ENCODE measurements at regions not wholly inside any gene's neighbourhood (a gene's known extent, or its start where the extent isn't known, plus 50 kb on each side); places are given as distances from the start of the nearest gene placed in this dataset.

DNA sequence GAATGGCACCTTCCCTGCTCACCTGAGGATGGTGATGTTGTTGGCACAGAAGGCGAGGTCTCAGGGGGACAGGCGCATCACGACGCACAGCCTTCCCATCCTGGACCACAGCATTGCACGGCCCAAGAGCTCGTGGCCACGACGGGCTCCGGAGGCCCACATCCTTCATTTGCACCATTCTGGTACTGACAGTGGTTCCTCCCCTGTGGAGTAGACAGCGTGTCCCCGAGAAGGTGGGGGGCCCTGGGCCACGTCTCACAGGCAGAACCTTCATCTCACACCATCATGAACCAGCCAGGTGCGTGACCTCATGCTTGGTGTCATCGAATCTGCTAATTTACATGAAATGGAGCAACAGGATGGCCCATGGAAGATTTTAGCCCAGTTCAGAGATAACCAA is 180.0 kb downstream of the CTTN start:
- H3K9ac ChIP-seq (ENCODE audit: low read length): no peak overlapping the region
- no peak overlapping the region for H3K4me3 ChIP-seq (ENCODE audit: low read length)
- no peaks in the 10 kb centered on the region for H3K9me3 ChIP-seq (ENCODE audit: control insufficient read depth, low read length)
- H3K27me3 ChIP-seq (ENCODE audit: control insufficient read depth, insufficient read depth, low read length): no peaks in the 10 kb centered on the region
- no peaks in the 10 kb centered on the region for H3K4me1 ChIP-seq (ENCODE audit: control insufficient read depth, insufficient read depth, low read length)
- no peaks in the 10 kb centered on the region for H3K36me3 ChIP-seq (ENCODE audit: control insufficient read depth, insufficient read depth, low read length)

DNA sequence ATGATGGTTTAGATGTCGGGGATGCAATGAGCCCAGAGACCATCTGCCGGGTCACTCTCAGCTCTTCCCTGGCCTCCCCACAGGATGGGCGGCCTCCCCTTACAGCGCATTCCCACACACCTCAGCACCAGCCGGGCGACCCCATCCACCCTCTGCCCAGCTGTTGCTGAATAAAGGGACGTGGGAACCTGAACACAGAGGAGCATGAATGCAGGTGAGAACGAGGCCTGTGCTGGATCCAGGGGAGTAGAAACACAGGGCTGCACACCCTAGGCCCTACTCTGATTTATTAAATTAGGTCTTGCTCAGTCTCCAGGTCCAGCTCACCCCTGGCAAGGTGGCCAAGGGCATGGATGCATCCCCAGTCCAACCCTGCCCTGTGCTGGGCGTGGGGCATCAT is 180.5 kb downstream of the CTTN start:
- H3K27me3 ChIP-seq (ENCODE audit: control insufficient read depth, insufficient read depth, low read length): no peaks in the 10 kb centered on the region
- H3K9me3 ChIP-seq (ENCODE audit: control insufficient read depth, low read length): no peaks in the 10 kb centered on the region
- no peak overlapping the region for H3K4me3 ChIP-seq (ENCODE audit: low read length)
- H3K36me3 ChIP-seq (ENCODE audit: control insufficient read depth, insufficient read depth, low read length): no peaks in the 10 kb centered on the region
- no peak overlapping the region for H3K9ac ChIP-seq (ENCODE audit: low read length)
- no peaks in the 10 kb centered on the region for H3K4me1 ChIP-seq (ENCODE audit: control insufficient read depth, insufficient read depth, low read length)

DNA sequence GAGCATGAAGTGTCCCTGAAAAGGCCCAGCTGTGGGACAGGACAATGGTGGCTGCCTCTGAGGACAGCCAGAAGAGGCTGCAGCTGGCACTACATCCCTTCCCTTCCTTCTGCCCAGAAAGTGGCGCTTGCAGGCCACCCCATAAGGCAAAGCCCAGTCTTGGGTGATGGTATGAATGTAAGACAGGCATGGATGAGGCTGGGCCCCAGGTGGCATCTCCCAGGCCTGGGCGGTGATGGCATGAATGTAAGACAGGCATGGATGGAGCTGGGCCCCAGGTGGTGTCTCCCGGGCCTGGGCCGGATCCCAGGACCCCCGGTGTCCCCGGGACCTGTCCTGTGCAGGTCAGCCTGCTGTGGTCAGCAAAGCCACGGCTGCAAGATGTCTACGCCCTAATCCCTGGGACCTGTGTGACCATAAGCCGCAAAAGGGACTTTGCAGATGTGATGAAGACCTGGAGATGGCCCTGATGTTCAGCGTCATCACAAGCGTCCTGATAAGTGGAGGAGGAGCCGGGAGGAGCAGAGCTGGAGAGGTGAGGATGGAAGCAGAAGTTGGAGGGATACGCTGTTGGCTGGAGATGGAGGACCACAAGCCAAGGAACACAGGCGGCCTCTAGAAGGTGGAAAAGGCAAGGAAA is 181.1 kb downstream of the CTTN start:
- Histone ChIP-seq H3K36me3 (ENCODE audit: control insufficient read depth, insufficient read depth, low read length) (no peaks in the 10 kb centered on the region), H3K9ac (ENCODE audit: low read length) (no peak overlapping the region), H3K27me3 (ENCODE audit: control insufficient read depth, insufficient read depth, low read length) (no peaks in the 10 kb centered on the region)

DNA sequence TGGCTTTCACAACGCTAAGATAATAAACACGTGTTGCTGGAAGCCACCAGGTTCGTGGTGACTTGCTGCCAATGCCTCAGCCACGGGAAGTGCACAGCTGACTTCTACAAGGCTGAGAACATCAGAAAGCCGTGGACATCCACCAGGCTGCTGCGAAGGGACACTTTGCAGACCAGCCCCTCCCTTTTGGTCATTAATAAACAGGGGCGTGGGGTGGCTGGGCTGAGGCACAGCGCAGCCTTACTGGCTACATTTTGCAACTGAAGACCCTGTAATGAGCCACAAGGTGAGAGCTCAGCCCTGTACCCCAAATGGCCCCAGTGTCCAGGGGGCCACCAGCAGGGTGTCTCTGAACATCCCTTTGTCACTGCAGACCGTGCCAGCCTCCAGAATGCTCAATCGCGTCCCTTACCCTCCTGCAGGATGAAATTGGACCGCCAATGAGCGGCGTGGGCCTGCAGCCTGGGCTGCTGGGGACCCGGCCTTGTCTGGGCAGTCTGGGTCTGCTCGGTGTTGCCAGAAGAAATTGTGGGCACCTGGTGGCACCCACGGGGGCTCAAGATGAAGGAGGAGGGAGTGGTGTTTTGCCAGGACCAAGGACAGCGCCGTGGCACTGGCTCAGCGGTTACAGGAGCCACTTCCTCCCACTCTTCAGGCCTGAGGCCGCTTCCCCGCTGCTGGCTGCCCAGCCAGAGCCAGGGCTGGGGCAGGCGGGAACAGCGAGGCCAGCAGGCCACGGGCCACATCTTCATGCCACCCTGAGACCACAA is 181.9 kb downstream of the CTTN start:
- no peak overlapping the region for H3K9ac ChIP-seq (ENCODE audit: low read length)
- H3K9me3 ChIP-seq (ENCODE audit: control insufficient read depth, low read length): no peaks in the 10 kb centered on the region
- no peaks in the 10 kb centered on the region for H3K4me1 ChIP-seq (ENCODE audit: control insufficient read depth, insufficient read depth, low read length)

More for the DNA sequence above, 181.1 kb downstream of the CTTN start:
- H3K4me3 ChIP-seq (ENCODE audit: low read length): no peak overlapping the region
- H3K9me3 ChIP-seq (ENCODE audit: control insufficient read depth, low read length): no peaks in the 10 kb centered on the region
- H3K4me1 ChIP-seq (ENCODE audit: control insufficient read depth, insufficient read depth, low read length): no peaks in the 10 kb centered on the region

DNA sequence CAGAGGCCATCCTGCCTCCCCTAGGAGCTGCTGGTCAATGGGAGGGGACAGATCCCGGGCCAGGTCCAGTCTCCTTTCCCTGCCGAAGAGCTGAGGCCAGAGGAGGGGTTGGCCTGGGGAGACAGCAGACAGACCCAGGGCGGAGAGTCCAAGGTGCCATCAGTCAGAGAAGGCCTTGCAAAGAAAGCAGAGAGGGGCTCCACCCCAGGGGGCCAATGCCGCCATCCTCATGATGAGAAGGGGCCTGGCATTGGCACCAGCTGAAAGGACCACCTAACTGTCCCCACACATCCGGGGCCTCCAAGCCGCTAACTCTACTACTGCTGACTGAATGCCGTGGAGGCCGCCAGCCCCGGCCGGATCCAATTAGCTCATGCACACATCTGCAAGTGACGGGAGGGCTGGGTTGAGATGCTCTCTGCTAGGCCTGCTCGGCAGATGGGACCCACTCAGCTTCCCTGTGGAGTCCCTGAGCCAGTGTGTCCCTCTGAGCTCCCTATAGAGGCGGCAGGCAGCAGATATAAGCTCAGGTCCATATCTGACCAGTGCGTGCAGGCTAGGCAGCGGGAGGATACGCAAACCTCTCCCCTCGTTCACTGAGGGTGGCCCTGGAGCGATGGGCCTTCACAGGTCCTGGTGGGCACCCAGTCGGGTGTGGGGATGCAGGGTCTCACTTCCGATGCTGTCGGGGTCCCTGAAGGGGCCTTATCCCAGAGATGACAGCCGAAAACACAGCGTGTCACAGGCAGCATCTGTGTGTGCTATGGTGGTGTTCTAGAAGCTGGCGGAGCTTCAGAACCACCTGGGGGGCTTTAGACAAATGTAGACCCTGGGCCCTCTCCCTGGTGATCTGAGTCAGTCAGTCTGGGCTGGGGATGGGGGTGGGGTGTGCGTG is 183.9 kb downstream of the CTTN start:
- no peak overlapping the region for H3K4me3 ChIP-seq (ENCODE audit: low read length)
- no peak overlapping the region for H3K9ac ChIP-seq (ENCODE audit: low read length)
- H3K9me3 ChIP-seq (ENCODE audit: control insufficient read depth, low read length): no peaks in the 10 kb centered on the region
- H3K4me1 ChIP-seq (ENCODE audit: control insufficient read depth, insufficient read depth, low read length): no peaks in the 10 kb centered on the region
- no peaks in the 10 kb centered on the region for H3K36me3 ChIP-seq (ENCODE audit: control insufficient read depth, insufficient read depth, low read length)
- H3K27me3 ChIP-seq (ENCODE audit: control insufficient read depth, insufficient read depth, low read length): no peaks in the 10 kb centered on the region

More for the DNA sequence above, 181.9 kb downstream of the CTTN start:
- Histone ChIP-seq H3K4me3 (ENCODE audit: low read length) (no peak overlapping the region), H3K36me3 (ENCODE audit: control insufficient read depth, insufficient read depth, low read length) (no peaks in the 10 kb centered on the region), H3K27me3 (ENCODE audit: control insufficient read depth, insufficient read depth, low read length) (no peaks in the 10 kb centered on the region)

DNA sequence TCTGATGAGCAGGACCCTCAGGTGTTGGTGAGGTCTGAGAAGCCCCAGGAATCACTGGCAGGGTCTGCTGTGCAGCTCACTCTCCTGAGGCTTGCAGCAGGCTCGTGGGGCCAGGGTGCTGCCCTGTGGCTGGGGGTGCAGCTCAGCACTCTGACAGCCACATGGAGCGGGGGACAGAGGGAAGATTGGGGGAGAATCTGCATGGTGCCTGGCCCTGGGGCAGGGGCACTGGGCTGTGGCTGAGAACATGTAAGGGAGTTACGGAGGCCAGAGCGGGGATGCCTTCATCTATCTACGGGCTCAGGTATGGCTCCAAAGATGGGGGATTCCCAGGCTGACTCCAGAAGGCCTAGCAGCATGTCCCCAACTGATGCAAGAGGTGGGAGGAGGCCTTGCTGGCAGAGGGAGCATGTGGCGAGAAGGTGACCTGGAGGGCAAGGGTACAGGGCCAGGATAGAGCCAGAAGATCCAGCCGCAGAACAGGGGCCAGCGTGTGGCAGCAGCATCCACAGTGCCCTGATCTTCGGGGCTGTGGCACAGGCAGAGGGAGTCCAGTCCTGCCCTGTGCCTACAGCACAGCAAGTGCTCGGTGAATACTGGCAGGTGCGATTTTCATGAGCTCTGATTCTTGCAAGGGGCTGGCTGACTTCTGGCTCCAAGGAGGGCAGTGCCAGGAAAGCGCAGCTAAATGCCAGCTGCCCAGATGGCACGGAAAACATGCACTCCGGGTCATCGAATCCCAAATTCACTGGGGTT is 184.7 kb downstream of the CTTN start:
- Histone ChIP-seq H3K9me3 (ENCODE audit: control insufficient read depth, low read length) (no peaks in the 10 kb centered on the region), H3K4me1 (ENCODE audit: control insufficient read depth, insufficient read depth, low read length) (no peaks in the 10 kb centered on the region), H3K9ac (ENCODE audit: low read length) (no peak overlapping the region), H3K4me3 (ENCODE audit: low read length) (no peak overlapping the region), H3K27me3 (ENCODE audit: control insufficient read depth, insufficient read depth, low read length) (no peaks in the 10 kb centered on the region), H3K36me3 (ENCODE audit: control insufficient read depth, insufficient read depth, low read length) (no peaks in the 10 kb centered on the region)

DNA sequence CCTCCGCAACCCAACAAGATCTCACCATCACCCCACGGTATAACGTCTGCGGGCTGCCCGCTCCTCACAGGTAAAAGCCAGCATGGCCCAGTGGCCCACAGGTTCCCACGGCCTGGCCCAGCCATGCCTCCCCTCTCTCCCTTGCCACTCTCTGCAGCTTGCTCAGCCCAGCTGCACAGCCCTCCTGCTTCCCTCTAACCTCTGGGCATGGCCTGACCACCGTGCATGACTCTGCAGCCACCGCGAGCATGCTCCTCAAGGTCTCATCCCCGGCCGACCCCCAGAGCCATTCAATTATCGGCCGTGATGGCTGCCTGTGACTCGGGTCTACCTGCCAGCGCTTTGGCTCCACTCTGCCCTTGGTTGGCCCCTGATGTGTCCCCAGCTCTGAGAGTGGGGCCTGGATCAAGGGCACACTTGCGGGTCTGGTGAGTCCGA is 185.5 kb downstream of the CTTN start:
- Histone ChIP-seq H3K9me3 (ENCODE audit: control insufficient read depth, low read length) (no peaks in the 10 kb centered on the region), H3K4me1 (ENCODE audit: control insufficient read depth, insufficient read depth, low read length) (no peaks in the 10 kb centered on the region), H3K9ac (ENCODE audit: low read length) (no peak overlapping the region), H3K4me3 (ENCODE audit: low read length) (no peak overlapping the region), H3K27me3 (ENCODE audit: control insufficient read depth, insufficient read depth, low read length) (no peaks in the 10 kb centered on the region), H3K36me3 (ENCODE audit: control insufficient read depth, insufficient read depth, low read length) (no peaks in the 10 kb centered on the region)

DNA sequence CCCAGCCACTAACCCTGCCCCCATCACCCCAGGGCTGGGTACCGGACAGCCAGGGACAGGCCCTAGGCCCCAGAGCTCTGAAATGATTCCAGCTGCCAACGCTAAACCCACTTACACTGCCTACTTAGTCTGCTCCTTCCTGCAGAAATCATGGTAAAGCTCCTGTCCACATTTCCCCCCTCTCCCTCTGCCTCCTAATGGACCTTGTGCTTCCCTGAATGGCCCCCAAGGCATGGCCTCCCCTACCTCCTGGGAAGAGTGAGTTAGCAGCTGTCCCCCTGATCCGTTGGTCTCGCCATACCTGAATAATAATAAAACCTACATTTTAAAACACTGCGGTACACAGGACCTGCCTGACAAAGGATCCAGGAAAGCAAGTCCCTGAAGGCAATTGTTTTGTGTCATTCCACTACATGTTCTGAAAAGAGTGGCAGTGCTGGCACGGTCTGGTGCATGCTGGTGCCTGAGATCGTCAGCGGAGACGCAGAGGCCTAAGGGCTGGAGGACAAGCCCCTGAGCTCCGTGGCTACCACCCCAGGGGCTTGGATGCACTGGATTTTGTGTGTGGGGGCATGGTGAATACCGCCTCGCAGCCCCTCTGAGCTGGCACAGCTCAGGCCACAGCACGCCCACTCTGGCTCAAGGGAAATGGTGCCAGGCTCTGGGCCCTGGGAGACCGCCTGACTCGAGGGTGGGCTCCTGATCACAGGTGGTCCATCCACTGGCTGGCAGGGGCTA is 186.3 kb downstream of the CTTN start:
- H3K27me3 ChIP-seq (ENCODE audit: control insufficient read depth, insufficient read depth, low read length): no peaks in the 10 kb centered on the region
- H3K9ac ChIP-seq (ENCODE audit: low read length): no peak overlapping the region

DNA sequence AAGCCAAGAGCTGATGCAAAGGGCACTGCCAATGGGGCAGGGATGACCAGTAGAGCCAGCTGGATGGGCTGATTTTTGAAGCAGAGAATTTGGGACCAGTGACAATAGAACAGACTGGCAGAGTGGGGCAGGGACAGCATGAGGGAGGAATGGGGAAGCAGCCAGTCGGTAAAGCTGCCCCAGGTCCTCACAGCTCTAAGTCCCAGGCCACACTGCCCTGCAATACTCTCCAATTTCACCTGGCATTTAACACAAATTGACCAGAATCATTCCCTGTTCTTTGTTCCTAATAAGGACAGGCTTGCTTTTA is 186.9 kb downstream of the CTTN start:
- Histone ChIP-seq H3K4me1 (ENCODE audit: control insufficient read depth, insufficient read depth, low read length) (no peaks in the 10 kb centered on the region), H3K9me3 (ENCODE audit: control insufficient read depth, low read length) (no peaks in the 10 kb centered on the region), H3K36me3 (ENCODE audit: control insufficient read depth, insufficient read depth, low read length) (no peaks in the 10 kb centered on the region), H3K27me3 (ENCODE audit: control insufficient read depth, insufficient read depth, low read length) (no peaks in the 10 kb centered on the region), H3K4me3 (ENCODE audit: low read length) (no peak overlapping the region), H3K9ac (ENCODE audit: low read length) (no peak overlapping the region)

More for the DNA sequence above, 186.3 kb downstream of the CTTN start:
- Histone ChIP-seq H3K4me1 (ENCODE audit: control insufficient read depth, insufficient read depth, low read length) (no peaks in the 10 kb centered on the region), H3K9me3 (ENCODE audit: control insufficient read depth, low read length) (no peaks in the 10 kb centered on the region), H3K36me3 (ENCODE audit: control insufficient read depth, insufficient read depth, low read length) (no peaks in the 10 kb centered on the region), H3K4me3 (ENCODE audit: low read length) (no peak overlapping the region)

DNA sequence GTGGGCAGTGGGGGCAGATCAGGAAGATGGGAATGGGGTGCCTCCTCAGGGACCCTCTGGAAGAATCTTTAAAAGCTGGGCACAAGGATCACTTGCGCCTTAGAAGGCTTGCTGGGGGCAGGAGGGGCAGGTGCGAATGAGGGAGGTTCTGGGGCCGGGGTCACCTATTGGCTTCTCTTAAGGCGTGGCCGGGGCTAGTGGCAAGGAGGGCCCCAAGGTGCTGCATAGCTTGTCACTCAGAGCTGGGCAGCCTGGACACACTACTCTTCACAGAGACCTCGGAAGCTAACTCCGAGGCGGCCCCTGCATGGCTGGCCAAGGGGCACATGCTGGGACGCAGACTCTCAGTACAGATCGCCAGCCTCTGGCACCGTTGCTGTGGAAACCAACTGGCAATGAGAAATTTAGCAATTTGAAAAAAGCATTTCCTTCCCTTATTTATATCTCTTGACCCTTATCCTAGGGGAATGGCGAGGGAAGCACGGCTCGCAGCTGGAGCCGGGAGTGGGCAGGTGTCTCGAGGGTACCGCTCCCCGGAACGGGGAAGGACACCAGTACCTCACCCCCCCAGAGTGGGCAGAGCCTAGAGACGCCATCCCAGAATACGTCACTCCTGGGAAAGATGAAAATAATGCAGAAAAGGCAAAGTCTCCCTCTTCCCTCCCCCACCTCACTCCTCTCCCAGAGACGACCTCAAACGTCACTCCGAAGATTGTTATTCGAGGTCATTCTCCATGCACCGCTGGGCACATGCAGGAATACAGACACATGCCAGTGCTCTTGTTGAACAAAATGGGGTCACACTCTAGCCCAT is 188.1 kb downstream of the CTTN start:
- Histone ChIP-seq H3K9me3 (ENCODE audit: control insufficient read depth, low read length) (no peaks in the 10 kb centered on the region), H3K27me3 (ENCODE audit: control insufficient read depth, insufficient read depth, low read length) (no peaks in the 10 kb centered on the region), H3K4me3 (ENCODE audit: low read length) (no peak overlapping the region), H3K4me1 (ENCODE audit: control insufficient read depth, insufficient read depth, low read length) (no peaks in the 10 kb centered on the region), H3K36me3 (ENCODE audit: control insufficient read depth, insufficient read depth, low read length) (no peaks in the 10 kb centered on the region), H3K9ac (ENCODE audit: low read length) (no peak overlapping the region)

DNA sequence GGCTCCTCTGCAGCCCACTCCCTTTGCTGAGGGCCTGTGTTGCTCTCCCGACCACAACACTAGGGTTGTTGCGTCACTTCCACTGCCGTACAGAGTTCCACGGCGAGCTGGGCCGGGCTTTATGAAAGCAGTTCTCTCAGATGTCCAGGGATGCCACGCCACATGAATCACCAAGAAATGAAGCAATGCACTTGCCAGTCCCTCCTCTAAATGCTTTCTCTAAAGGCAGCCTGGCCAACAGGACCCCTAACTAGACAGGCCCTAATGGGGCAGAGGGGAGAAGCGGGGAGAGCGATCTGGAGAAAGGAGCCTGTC is 188.7 kb downstream of the CTTN start:
- Histone ChIP-seq H3K4me3 (ENCODE audit: low read length) (no peak overlapping the region), H3K27me3 (ENCODE audit: control insufficient read depth, insufficient read depth, low read length) (no peaks in the 10 kb centered on the region), H3K9ac (ENCODE audit: low read length) (no peak overlapping the region), H3K4me1 (ENCODE audit: control insufficient read depth, insufficient read depth, low read length) (no peaks in the 10 kb centered on the region), H3K36me3 (ENCODE audit: control insufficient read depth, insufficient read depth, low read length) (no peaks in the 10 kb centered on the region), H3K9me3 (ENCODE audit: control insufficient read depth, low read length) (no peaks in the 10 kb centered on the region)

Measured in mucosa of stomach (tissue), 1 donor.